Mesodermal cell (in vitro differentiated cells): ENCODE measurements at regions not wholly inside any gene's neighbourhood (a gene's known extent, or its start where the extent isn't known, plus 50 kb on each side); places are given as distances from the start of the nearest gene placed in this dataset.
"Not testable (repeated sequence)": the region's sequence is repeated elsewhere in the genome, so short reads cannot be mapped to it uniquely, and the experiment has no call there.

Experiments
- H3K27ac ChIP-seq: 2 replicates; pipeline ENCODE4 v1.7.0; 2013; ENCODE audit warnings: mild to moderate bottlenecking, low read depth, low read length, moderate library complexity; ENCODE audit not compliant: severe bottlenecking
- H3K36me3 ChIP-seq: 2 replicates; pipeline ENCODE4 v1.7.1; 2013; ENCODE audit warnings: mild to moderate bottlenecking, low read length, moderate library complexity; ENCODE audit not compliant: control insufficient read depth, insufficient read depth
- H3K4me1 ChIP-seq: one replicate; pipeline ENCODE4 v1.7.1; 2013; ENCODE audit warnings: mild to moderate bottlenecking, low read length; ENCODE audit not compliant: insufficient read depth, control insufficient read depth, poor library complexity, severe bottlenecking
- H3K4me3 ChIP-seq: 2 replicates; pipeline ENCODE4 v1.7.0; 2013; ENCODE audit warnings: low read length, control low read depth, mild to moderate bottlenecking; ENCODE audit not compliant: insufficient read depth, poor library complexity, severe bottlenecking; ENCODE audit errors: extremely low read depth
- H3K9me3 ChIP-seq: 2 replicates; pipeline ENCODE4 v1.7.1; 2013; ENCODE audit warnings: mild to moderate bottlenecking, low read length, moderate library complexity; ENCODE audit not compliant: control insufficient read depth
- WGBS, 2 experiments: methylation state at CpG; one replicate each; pipeline ENCODE4 v1.1.5; 2013; ENCODE audit warnings: missing lambda C conversion rate in 2 of 2; ENCODE audit not compliant: insufficient coverage in 2 of 2; 5-methylcytosine and 5-hydroxymethylcytosine counted together

DNA sequence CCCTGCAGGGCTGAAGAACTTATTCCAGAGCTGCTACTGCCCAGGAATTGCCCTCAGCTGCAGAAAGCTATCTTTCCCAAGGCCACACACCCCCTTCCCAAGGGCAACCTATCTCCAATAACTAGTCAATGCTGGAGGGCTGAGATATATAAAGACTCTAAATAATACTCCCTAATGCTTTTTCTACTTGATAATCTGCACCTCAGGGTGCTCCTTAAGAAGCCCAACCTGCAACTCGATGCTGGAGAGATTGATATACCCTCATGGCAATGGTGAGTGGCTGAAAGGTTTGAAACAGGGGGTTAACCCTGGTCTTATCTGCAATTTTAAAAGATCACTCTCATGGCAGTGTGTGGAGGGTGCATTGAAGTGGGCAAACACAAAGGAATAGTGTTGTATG lies 142.7 kb upstream of the APC start:
- 60% methylated on average over 1 of the region's 1 CpG; no CpG with 5 or more reads in 1 of the 2 experiments for WGBS, 2 experiments
- Histone ChIP-seq H3K4me1 (no peaks in the 10 kb centered on the region), H3K27ac (no peak overlapping the region), H3K9me3 (no peaks in the 10 kb centered on the region), H3K4me3 (no peak overlapping the region), H3K36me3 (no peaks in the 10 kb centered on the region)

GRCh38 chr5:112597831-112598230 lies 139.9 kb upstream of the APC start:
- Histone ChIP-seq H3K27ac (no peak overlapping the region), H3K4me1 (no peaks in the 10 kb centered on the region), H3K36me3 (no peaks in the 10 kb centered on the region), H3K9me3 (no peaks in the 10 kb centered on the region), H3K4me3 (no peak overlapping the region)
- no CpG with 5 or more reads among the region's 1 CpG for WGBS, 2 experiments

DNA sequence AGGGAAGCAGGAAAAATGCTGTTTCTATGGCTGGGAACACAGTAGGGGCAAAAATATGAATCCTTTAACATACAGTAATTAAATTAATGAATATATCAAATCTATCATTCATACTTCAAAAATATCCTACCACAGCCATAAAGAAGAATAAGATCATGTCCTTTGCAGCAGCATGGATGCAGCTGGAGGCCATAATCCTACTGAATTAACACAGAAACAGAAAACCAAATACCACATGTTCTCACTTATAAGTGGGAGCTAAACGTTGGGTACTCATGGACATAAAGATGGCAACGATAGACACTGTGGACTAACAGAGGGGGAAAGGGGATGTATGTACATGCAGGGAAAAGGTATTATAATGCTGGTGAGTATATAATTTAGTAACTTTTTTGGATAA lies 137.2 kb upstream of the APC start:
- H3K9me3 ChIP-seq, H3K27ac ChIP-seq, H3K36me3 ChIP-seq, H3K4me3 ChIP-seq, H3K4me1 ChIP-seq: not testable (repeated sequence)
- 0% methylated on average over 1 of the region's 2 CpGs; no CpG with 5 or more reads in 1 of the 2 experiments for WGBS, 2 experiments

DNA sequence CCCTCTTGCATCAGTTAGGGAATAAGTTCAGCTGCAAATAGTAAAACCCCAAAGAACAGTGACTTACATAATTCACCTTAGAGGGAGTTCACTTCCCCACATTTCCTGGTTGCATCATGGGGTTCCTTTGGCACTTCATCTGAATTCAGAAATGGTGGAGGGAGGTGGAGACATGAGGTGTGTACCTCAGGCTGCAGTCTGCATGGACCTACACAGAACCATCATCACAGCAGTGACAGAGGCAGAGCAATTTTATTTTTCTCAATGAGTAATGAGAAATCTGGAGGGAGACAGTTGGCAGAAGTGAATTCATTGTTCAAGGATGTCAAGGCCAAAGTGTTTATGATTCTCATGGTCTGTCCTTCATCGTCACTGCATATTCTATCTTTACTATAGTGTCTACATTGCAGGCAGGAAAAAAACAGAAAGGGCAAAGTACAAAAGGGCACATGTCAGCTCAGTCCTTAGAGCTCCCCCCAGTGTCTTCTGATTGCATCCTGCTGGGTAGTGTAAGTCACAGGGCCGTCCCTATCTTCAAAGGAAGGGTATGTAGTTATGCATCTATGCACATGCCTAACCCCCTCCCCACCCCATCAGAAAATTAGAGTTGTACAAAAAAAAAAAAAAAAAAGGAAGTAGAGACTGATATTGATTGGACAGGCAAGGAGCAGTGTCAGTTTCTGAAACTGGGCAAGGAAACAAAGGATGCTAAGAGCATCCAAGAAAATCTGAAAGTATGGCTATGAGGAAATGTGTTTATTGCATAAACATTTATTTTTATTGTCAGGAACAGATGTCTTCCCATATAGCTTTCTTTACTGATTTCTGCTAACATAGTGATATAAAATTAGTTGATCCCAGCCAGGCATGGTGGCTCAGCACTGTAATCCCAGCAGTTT lies 132.7 kb upstream of the APC start:
- 60% methylated on average over 1 of the region's 2 CpGs; no CpG with 5 or more reads in 1 of the 2 experiments for WGBS, 2 experiments
- Histone ChIP-seq H3K9me3 (no peaks in the 10 kb centered on the region), H3K4me1 (no peaks in the 10 kb centered on the region), H3K36me3 (no peaks in the 10 kb centered on the region), H3K4me3 (no peak overlapping the region), H3K27ac (no peak overlapping the region)

DNA sequence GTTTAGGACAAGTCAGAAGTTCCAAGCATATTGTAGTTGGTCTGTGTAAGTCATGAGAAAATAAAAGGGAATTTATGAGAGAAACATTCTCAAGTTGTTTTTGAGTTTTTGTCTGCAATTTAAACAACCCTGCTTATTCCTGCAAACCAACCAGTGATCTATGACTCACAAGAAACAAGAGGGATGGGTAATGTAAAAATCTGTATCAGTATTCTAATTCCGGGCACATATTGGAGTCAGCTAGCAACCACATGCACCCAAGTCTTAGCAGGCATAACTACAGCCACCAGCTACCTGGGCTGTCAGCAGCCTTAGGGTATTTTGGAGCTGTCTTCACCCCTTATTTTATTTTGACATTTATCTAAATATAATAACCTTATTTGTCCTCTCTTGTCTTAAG lies 128.7 kb upstream of the APC start:
- Histone ChIP-seq H3K4me1 (no peaks in the 10 kb centered on the region), H3K9me3 (no peaks in the 10 kb centered on the region), H3K36me3 (no peaks in the 10 kb centered on the region), H3K4me3 (no peak overlapping the region), H3K27ac (no peak overlapping the region)
- WGBS, 2 experiments: 100% methylated on average over 1 of the region's 1 CpG; no CpG with 5 or more reads in 1 of the 2 experiments

- Histone ChIP-seq H3K4me3 (no peak overlapping the region), H3K36me3 (no peaks in the 10 kb centered on the region)
- 83 to 84% methylated on average over 1 to 2 of the region's 4 CpGs for WGBS, 2 experiments
These were observed 125.0 kb upstream of the APC start for GRCh38 chr5:112612663-112613062.

DNA sequence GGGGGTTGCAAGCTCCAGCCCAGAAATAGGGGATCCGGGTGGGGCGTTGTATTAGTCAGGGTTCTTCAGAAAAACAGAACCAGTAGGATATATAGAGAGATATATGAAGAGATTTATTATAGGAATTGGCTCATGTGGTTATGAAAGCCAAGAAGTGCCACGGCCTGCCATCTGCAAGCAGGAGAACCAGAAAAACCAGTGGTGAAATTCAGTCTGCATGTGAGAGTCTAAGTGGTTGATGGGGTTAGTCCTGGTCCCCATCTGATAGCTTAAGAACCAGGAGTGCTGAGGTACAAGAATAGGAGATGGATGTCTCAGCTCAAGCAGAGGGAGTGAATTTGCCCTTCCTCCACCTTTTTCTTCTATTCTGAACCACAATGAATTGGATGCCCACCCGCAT lies 123.4 kb upstream of the APC start:
- no peak overlapping the region for H3K27ac ChIP-seq
- no peak overlapping the region for H3K4me3 ChIP-seq
- H3K4me1 ChIP-seq: no peaks in the 10 kb centered on the region
- 84 to 96% methylated on average over 3 of the region's 4 CpGs for WGBS, 2 experiments
- no peaks in the 10 kb centered on the region for H3K9me3 ChIP-seq
- no peaks in the 10 kb centered on the region for H3K36me3 ChIP-seq

More at GRCh38 chr5:112612663-112613062, 125.0 kb upstream of the APC start:
- Histone ChIP-seq H3K9me3 (no peaks in the 10 kb centered on the region), H3K27ac (no peak overlapping the region), H3K4me1 (no peaks in the 10 kb centered on the region)

- no peaks in the 10 kb centered on the region for H3K4me1 ChIP-seq
- no CpG with 5 or more reads among the region's 1 CpG for WGBS, 2 experiments
- H3K36me3 ChIP-seq: no peaks in the 10 kb centered on the region
- no peak overlapping the region for H3K4me3 ChIP-seq
- no peak overlapping the region for H3K27ac ChIP-seq
- H3K9me3 ChIP-seq: no peaks in the 10 kb centered on the region
These were observed 122.7 kb upstream of the APC start for GRCh38 chr5:112614986-112615385.

- Histone ChIP-seq H3K9me3 (no peaks in the 10 kb centered on the region), H3K4me3 (no peak overlapping the region), H3K27ac (no peak overlapping the region), H3K4me1 (no peaks in the 10 kb centered on the region), H3K36me3 (no peaks in the 10 kb centered on the region)
- WGBS, 2 experiments: 85 to 100% methylated on average over 3 to 4 of the region's 8 CpGs
These were observed 120.7 kb upstream of the APC start for GRCh38 chr5:112616812-112617547.

DNA sequence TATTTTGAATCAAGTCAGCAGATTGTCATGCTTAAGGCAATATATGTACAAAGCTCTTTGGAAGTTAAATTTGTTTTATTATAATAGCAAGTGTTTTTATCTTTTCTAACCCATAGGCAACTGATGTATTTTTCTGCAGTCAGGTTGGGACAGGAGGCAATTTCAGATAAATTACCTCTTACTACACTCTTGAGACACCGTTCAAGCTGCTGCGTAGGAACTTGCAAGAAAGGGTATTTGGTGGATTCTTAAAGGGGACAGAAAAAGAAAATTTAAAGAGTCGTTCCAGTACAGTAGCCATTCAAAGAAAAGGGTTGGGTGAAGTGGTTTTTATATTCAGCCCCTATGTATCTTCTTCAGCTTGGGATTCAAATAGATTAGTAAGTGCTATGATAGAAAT lies 112.4 kb upstream of the APC start:
- Histone ChIP-seq H3K27ac (no peak overlapping the region), H3K4me1 (no peaks in the 10 kb centered on the region), H3K4me3 (no peak overlapping the region), H3K36me3 (no peaks in the 10 kb centered on the region), H3K9me3 (no peaks in the 10 kb centered on the region)
- 86% methylated on average over 1 of the region's 3 CpGs; no CpG with 5 or more reads in 1 of the 2 experiments for WGBS, 2 experiments
